GM19438 (cell line): ENCODE measurements at regions not wholly inside any gene's neighbourhood (a gene's known extent, or its start where the extent isn't known, plus 50 kb on each side); places are given as distances from the start of the nearest gene placed in this dataset.
A peak's percentile ranks its signal among the peaks of the same experiment; 100 is the strongest.
"Not testable (repeated sequence)": the region's sequence is repeated elsewhere in the genome, so short reads cannot be mapped to it uniquely, and the experiment has no call there.

Source experiments
- ATAC-seq: cut with Tn5 transposase; IDR thresholded peaks from one replicate; pipeline ENCODE4 v1.9.1; 2021; ENCODE audit warnings: low read depth; ENCODE audit not compliant: unreplicated experiment

DNA sequence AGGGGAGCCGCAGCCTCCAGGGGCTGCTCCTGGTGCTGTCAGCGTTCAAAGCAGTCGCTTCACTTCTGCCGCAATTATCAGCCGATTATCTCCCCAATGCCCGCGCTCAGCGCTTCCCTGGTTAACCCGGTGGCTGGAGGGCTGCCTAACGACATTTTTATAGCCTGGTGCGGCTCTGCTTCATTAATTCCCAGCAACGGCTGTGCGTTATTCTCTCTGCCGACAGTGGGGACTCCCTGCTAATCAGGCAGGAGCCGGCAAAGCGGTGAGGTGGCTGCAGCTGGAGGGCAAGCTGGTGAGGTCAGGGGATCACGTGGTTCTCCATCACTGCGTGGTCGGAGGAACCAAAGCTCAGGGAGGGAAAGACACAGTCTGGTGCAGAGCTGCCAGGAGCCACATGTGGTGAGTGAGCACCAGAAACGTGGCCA is 62.9 kb downstream of the GLRX5 start:
- peak; percentile 89 for ATAC-seq

DNA sequence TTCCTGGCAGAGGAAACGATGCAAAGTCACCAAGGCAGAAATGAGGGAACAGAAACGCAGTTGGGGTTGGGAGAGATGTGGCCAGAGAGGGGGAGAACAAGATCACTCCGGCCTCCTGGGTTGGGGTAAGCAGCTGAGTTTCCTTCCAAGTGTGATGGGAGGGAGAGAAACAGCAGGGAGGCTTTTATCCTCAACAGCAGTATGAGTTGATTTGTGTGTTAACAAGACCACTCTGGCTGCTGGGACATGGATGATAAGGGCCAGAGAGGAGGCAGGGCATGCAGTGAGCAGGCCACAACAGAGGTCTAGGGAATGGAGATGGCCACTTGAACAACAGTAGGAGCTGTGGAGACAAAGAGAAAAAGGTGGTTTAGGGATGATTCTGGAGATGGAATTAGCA is 66.8 kb downstream of the GLRX5 start:
- ATAC-seq = no peak

- no peak for ATAC-seq
Observed at GRCh38 chr14:95603415-95603814, 68.6 kb downstream of the GLRX5 start.

DNA sequence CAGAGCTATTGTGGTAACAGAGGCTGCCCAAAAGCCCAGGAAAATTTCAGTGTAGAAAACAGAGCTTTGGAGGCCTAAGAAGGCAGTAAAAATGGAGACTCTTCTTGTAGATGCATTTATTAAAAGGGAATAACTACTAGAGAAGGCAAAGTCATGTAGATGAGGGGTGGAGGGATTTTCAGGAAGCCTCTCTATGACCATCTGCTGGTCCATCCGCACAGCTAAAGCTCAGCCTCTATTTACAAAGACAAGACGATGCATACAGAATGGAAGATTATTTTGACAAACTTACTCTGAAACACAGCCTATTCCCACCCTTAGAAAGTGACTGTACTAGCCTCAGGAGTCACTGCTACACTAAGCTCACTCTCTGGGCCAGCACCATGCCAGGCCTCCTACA is 71.4 kb downstream of the GLRX5 start:
- no peak for ATAC-seq

DNA sequence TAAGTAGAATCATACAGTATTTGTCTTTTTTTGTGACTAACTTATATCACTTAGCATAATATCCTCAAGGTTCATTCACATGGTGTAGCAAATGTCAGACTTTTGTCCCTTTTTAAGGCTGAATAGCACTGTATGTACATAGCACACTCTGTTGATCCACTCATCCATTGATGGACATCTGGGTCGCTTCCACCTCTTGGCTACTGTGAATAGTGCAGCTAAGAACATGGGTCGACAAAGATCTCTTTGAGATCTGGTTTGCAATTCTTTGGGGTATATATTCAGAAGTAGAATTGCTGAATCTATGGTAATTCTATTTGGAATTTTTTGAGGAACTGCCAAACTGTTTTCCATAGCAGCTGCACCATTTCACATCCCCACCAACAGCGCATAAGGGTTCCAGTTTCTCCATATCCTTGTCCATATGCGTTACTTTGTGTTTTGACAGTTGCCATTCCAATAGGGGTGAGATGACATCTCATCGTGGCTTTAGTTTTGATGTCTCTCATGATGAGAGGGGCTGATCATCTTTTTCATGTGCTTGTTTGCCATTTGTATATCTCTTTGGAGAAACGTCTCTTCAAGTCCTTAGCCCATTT is 73.9 kb downstream of the GLRX5 start:
- no peak for ATAC-seq

DNA sequence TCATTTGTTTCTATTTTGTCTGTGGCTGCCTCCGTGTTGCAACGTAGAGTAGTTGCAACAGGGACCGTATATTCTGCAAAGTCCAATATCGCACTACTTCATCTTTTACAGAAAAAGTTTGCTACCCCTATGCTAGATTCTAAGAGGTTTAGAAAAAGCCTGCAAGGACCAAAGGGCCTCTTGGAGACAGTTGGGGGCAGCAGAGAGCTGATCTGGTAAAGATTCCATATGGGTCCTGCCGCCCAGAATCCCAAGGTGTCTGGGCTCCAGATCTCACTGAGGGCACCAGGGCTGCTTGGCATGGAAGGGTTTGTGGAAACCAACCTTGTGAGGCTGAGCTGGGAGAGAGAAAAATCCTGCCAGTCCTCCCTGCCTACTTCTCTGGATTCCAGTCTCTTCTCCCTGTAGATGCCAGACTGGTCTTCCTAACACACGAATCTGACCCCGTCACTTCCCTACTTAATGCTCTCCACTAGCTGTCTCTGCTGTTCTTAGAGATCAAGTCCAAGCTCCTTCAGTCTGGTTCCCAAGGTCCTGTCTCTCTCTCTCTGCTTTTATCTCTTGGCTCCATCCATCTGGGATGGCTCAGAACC is 74.6 kb downstream of the GLRX5 start:
- no peak for ATAC-seq

- no peak for ATAC-seq
Observed at GRCh38 chr14:95611293-95611880, 74.8 kb upstream of the TCL1B start.

GRCh38 chr14:95614349-95614748 is 71.9 kb upstream of the TCL1B start:
- ATAC-seq = peak; percentile 57

DNA sequence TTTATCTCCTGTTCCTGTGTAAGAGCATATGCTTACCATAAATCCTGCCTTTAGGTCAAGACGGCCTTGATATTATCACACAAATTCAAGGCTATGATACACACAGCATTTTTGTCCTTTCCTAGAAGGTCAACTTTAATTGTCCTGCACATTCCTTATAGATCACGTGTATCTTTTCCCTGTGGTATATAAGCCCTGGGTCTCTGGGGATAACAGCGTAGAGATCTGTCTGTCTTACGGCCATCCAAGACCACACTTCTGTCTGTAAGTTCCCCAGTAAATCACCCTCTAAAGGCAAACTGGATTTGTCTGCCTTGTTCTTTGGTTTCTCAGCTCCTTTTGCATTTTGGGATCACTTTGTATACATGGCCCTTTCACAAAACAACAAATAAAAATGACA is 69.5 kb upstream of the TCL1B start:
- no peak for ATAC-seq

GRCh38 chr14:95619785-95620417 is 66.3 kb upstream of the TCL1B start:
- ATAC-seq = no peak

DNA sequence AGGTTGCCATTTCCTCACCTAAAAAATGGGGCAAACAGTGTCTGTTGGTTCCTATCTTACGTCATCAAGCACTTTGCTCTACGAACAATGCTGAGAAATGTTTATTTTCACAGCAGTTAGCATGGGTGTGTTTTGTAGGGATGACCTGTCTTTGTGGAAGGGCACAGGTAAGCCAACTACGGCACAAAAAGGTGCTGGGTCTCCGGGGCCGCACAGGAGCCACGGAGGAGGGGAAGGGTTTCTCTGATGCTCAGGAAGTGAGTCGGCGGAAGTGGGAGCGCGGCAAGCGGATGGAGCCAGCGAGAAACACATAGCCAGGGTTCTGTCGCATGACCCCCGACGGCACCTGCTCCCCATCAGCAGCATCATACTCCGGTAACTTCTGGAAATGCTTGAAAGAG is 65.6 kb upstream of the TCL1B start:
- ATAC-seq = no peak

GRCh38 chr14:95623195-95623594 is 63.0 kb upstream of the TCL1B start:
- no peak for ATAC-seq

- not testable (repeated sequence) for ATAC-seq
Observed at GRCh38 chr14:95625710-95626109, 60.5 kb upstream of the TCL1B start.

DNA sequence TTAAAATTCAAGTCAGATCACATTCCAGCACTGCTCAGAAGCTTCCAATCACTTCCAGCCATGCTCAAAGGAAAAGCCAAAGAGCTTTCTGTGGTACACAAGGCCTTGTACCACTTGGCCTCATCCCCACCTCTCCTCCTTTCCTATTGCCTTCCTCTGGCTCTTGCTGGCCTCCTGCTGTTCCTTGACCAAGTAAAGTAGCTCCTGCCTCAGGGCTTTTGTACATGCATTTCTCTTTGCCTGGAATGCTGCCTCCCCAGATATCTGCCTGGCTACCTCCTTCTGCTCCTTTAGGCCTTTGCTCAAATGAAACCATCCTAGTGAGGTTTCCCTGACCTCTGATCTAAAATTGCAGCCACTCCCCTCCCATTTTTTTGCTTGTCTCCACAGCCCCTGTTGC is 51.2 kb upstream of the TCL1B start:
- no peak for ATAC-seq
